Panc1 (cell line): ENCODE measurements at regions not wholly inside any gene's neighbourhood (a gene's known extent, or its start where the extent isn't known, plus 50 kb on each side); places are given as distances from the start of the nearest gene placed in this dataset.

Source experiments
- ATAC-seq: fragments of 200-7000 bp; cut with Tn5 transposase; 2 replicates; pipeline ENCODE4 v1.9.1; 2020; ENCODE audit warnings: mild to moderate bottlenecking, moderate library complexity
- BruUV-seq: library from RNA; stranded (reverse); fragments of 400-500 nt; replicated peaks from 2 replicates; lab custom pipeline; 2021; lab: Mats Ljungman, UMichigan
- CTCF ChIA-PET: fragments of 300-600 bp; sonication (Branson Sonifier 250); formaldehyde crosslinking; loops from one replicate; lab custom pipeline; 2022; ENCODE audit warnings: antibody characterized with exemption; lab: Charles Lee
- POLR2A ChIA-PET: fragments of 300-600 bp; sonication (Branson Sonifier 250); formaldehyde crosslinking; loops from one replicate; lab custom pipeline; 2022; ENCODE audit warnings: antibody characterized with exemption; lab: Charles Lee
- DNase-seq: peaks from one replicate; pipeline ENCODE4 v3.0.0-alpha.2; 2010; ENCODE audit warnings: low read depth, low spot score
- H3K27ac ChIP-seq: 2 replicates; pipeline ENCODE4 v1.5.1; 2011; ENCODE audit warnings: mild to moderate bottlenecking, low read length, inconsistent platforms
- H3K27me3 ChIP-seq: fragments of 200-500 bp; sonication (Bioruptor generic); 2 replicates; pipeline ENCODE4 v1.6.0; 2014; ENCODE audit warnings: low read length, inconsistent platforms; ENCODE audit not compliant: control insufficient read depth, insufficient read depth
- H3K36me3 ChIP-seq: fragments of 200-500 bp; sonication (Bioruptor generic); 2 replicates; pipeline ENCODE4 v1.5.1; 2014; ENCODE audit warnings: inconsistent platforms, mild to moderate bottlenecking, low read length, moderate library complexity; ENCODE audit not compliant: control insufficient read depth, insufficient read depth
- H3K4me1 ChIP-seq: 2 replicates; pipeline ENCODE4 v1.5.1; 2011; ENCODE audit warnings: inconsistent platforms, mild to moderate bottlenecking, low read length, moderate library complexity; ENCODE audit not compliant: control insufficient read depth, insufficient read depth
- H3K4me3 ChIP-seq, 2 experiments: 2 replicates each; pipeline ENCODE4 v1.5.1; 2011 to 2012; ENCODE audit warnings: low read depth in 2 of 2, low read length in 2 of 2, mild to moderate bottlenecking in 2 of 2, inconsistent platforms in 1 of 2, moderate library complexity in 1 of 2
- H3K9me3 ChIP-seq: fragments of 200-500 bp; sonication (Bioruptor generic); 2 replicates; pipeline ENCODE4 v1.5.1; 2014; ENCODE audit warnings: low read depth, mild to moderate bottlenecking, inconsistent platforms, low read length, moderate library complexity; ENCODE audit not compliant: control insufficient read depth, insufficient read depth
- POLR2AphosphoS5 ChIP-seq: IDR thresholded peaks from 2 replicates; pipeline ENCODE4 v1.6.1; 2012; ENCODE audit warnings: mild to moderate bottlenecking, low read depth, low read length, moderate library complexity
- SIN3A ChIP-seq: IDR thresholded peaks from 2 replicates; pipeline ENCODE4 v1.6.1; 2012; ENCODE audit warnings: low read depth, mild to moderate bottlenecking, low read length, moderate library complexity, borderline replicate concordance; ENCODE audit not compliant: insufficient read depth
- TCF7L2 ChIP-seq: IDR thresholded peaks from 2 replicates; pipeline ENCODE4 v1.6.1; 2011; ENCODE audit warnings: mild to moderate bottlenecking, low read depth, low read length, inconsistent platforms
- in situ Hi-C: cut with HindIII; loops from 2 replicates; pipeline ENCODE4 v1.10.0; 2016; ENCODE audit warnings: low sequenced_read_pairs, low pct_unique_long_range_greater_than_20kb
- intact Hi-C: fragments of 100-400 bp; cut with micrococcal nuclease; formaldehyde crosslinking; loops from one replicate; pipeline ENCODE4 v1.10.0; 2022; ENCODE audit not compliant: unreplicated experiment
- TF ChIP-seq, protein P1 (sequence below): fragments of 450-650 bp; IDR thresholded peaks from 2 replicates; pipeline ENCODE4 v1.5.1; 2017; ENCODE audit warnings: mild to moderate bottlenecking
- TF ChIP-seq, protein P2 (sequence below), 2 experiments: IDR thresholded peaks; 2 replicates each; pipeline ENCODE4 v1.6.1; 2011 to 2012; ENCODE audit warnings: low read depth in 2 of 2, control low read depth in 1 of 2, low read length in 1 of 2, mild to moderate bottlenecking in 1 of 2, moderate library complexity in 1 of 2; ENCODE audit not compliant: insufficient read depth in 1 of 2

DNA sequence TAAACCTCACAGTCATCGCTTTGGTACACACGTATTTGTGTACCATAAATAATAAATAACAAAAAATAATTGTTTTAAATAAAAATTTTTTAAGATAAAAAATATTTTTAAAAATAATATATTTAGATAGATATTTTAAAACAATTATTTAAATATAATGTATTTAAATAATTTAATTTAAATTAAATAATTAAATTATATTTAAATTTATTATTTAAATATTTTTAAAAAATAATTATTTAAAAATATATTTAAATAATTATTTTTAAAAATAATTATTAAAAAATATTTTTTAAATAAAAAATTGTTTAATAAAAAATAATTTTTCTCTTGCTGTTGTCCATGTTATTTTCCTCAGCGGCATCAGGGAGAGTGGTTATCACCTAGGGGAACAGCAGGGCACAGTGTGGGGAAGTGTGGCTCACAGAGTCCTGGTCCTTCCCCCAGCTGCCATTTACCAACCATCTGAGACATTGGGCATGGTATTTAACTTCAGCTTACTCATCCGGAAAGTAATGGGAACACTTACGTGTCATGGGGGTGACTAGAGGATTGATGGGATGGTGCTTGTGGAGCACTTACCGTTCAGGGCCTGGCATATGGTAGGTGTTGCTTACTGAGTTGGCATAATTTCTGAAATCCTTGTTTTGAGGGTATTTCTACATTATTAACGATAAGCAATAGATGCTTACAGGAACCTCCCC lies 92.9 kb upstream of the TSPAN2 start:
- H3K4me3 ChIP-seq = no peak overlapping the region
- CTCF ChIA-PET = no interaction called here
- H3K4me1 ChIP-seq = no peaks in the 10 kb centered on the region
- BruUV-seq = no TSS peak
- no peak for TF ChIP-seq SIN3A
- TF ChIP-seq POLR2AphosphoS5 = no peak
- TF ChIP-seq, protein P1, sequence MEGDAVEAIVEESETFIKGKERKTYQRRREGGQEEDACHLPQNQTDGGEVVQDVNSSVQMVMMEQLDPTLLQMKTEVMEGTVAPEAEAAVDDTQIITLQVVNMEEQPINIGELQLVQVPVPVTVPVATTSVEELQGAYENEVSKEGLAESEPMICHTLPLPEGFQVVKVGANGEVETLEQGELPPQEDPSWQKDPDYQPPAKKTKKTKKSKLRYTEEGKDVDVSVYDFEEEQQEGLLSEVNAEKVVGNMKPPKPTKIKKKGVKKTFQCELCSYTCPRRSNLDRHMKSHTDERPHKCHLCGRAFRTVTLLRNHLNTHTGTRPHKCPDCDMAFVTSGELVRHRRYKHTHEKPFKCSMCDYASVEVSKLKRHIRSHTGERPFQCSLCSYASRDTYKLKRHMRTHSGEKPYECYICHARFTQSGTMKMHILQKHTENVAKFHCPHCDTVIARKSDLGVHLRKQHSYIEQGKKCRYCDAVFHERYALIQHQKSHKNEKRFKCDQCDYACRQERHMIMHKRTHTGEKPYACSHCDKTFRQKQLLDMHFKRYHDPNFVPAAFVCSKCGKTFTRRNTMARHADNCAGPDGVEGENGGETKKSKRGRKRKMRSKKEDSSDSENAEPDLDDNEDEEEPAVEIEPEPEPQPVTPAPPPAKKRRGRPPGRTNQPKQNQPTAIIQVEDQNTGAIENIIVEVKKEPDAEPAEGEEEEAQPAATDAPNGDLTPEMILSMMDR = no peak
- TF ChIP-seq, protein P2, sequence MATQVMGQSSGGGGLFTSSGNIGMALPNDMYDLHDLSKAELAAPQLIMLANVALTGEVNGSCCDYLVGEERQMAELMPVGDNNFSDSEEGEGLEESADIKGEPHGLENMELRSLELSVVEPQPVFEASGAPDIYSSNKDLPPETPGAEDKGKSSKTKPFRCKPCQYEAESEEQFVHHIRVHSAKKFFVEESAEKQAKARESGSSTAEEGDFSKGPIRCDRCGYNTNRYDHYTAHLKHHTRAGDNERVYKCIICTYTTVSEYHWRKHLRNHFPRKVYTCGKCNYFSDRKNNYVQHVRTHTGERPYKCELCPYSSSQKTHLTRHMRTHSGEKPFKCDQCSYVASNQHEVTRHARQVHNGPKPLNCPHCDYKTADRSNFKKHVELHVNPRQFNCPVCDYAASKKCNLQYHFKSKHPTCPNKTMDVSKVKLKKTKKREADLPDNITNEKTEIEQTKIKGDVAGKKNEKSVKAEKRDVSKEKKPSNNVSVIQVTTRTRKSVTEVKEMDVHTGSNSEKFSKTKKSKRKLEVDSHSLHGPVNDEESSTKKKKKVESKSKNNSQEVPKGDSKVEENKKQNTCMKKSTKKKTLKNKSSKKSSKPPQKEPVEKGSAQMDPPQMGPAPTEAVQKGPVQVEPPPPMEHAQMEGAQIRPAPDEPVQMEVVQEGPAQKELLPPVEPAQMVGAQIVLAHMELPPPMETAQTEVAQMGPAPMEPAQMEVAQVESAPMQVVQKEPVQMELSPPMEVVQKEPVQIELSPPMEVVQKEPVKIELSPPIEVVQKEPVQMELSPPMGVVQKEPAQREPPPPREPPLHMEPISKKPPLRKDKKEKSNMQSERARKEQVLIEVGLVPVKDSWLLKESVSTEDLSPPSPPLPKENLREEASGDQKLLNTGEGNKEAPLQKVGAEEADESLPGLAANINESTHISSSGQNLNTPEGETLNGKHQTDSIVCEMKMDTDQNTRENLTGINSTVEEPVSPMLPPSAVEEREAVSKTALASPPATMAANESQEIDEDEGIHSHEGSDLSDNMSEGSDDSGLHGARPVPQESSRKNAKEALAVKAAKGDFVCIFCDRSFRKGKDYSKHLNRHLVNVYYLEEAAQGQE (IDR thresholded peaks at IDR 0.05; ENCODE audit: insufficient read depth in 1 of 2, low read depth in 2 of 2, low read length in 1 of 2) = no peak
- no peak for TF ChIP-seq TCF7L2
- no peak for DNase-seq
- no peak overlapping the region for H3K27ac ChIP-seq
- POLR2A ChIA-PET = no interaction called here
- no peaks in the 10 kb centered on the region for H3K27me3 ChIP-seq
- H3K36me3 ChIP-seq = no peaks in the 10 kb centered on the region
- in situ Hi-C loops = no loop called here
- no peak for ATAC-seq
- intact Hi-C loops = no loop called here
- no peaks in the 10 kb centered on the region for H3K9me3 ChIP-seq

DNA sequence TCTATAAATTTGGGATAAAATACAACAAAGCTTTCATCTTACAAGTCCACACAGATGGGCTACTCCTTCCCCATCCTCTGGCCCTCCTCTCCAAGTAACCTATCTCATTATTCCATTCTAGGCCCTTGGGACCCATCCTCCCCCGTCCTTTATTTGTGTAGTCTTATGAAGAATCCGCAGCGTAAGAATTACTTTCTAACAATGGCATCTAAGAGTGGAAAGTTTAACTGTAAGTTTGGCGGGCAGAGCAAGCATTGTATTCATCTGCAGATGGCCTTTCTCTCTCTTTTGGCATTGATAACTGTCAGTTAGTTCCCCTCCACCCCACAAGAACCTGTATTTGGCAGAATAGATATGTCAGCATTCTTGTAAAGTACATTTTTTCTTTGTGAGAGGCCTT lies 91.9 kb upstream of the TSPAN2 start:
- H3K4me3 ChIP-seq = no peak overlapping the region
- DNase-seq (no peak), ATAC-seq (no peak)
- POLR2A ChIA-PET = no interaction called here
- no peak overlapping the region for H3K27ac ChIP-seq
- CTCF ChIA-PET = no interaction called here
- intact Hi-C loops (no loop called here), in situ Hi-C loops (no loop called here)
- no peaks in the 10 kb centered on the region for H3K4me1 ChIP-seq
- no TSS peak for BruUV-seq
- H3K27me3 ChIP-seq = no peaks in the 10 kb centered on the region
- no peaks in the 10 kb centered on the region for H3K9me3 ChIP-seq
- TF ChIP-seq POLR2AphosphoS5 (no peak), TCF7L2 (no peak), SIN3A (no peak)
- TF ChIP-seq, protein P2 (IDR thresholded peaks at IDR 0.05; ENCODE audit: insufficient read depth in 1 of 2, low read depth in 2 of 2, low read length in 1 of 2) = no peak
- TF ChIP-seq, protein P1 = no peak
- H3K36me3 ChIP-seq = no peaks in the 10 kb centered on the region
